ENCODE measurements at regions not wholly inside any gene's neighbourhood (a gene's known extent, or its start where the extent isn't known, plus 50 kb on each side); places are given as distances from the start of the nearest gene placed in this dataset.
"Not testable (repeated sequence)": the region's sequence is repeated elsewhere in the genome, so short reads cannot be mapped to it uniquely, and the experiment has no call there.

- H3K4me2 ChIP-seq (replicated peaks; ENCODE audit: extremely low read depth, low read length, poor library complexity, severe bottlenecking): no peak overlapping the region
- no peak for DNase-seq
- TF ChIP-seq CTCF (IDR thresholded peaks at IDR 0.05): no peak
- no peaks in the 10 kb centered on the region for H3K36me3 ChIP-seq (replicated peaks in 1 of 2; ENCODE audit: control insufficient read depth in 1 of 2, insufficient read depth in 2 of 2, low read length in 2 of 2)
- no peak overlapping the region for H3K9ac ChIP-seq (ENCODE audit: insufficient read depth, low read length, poor library complexity, severe bottlenecking)
- no peaks in the 10 kb centered on the region for H3K4me1 ChIP-seq (ENCODE audit: control insufficient read depth in 1 of 2, insufficient read depth in 2 of 2, low read length in 2 of 2)
- H4K20me1 ChIP-seq (ENCODE audit: insufficient read depth, low read length): no peaks in the 10 kb centered on the region
- intact Hi-C loops (cut with micrococcal nuclease): no loop called here
- no peaks in the 10 kb centered on the region for H3K27me3 ChIP-seq (ENCODE audit: control insufficient read depth in 2 of 2, insufficient read depth in 2 of 2, low read length in 2 of 2)
- H3K4me3 Mint-ChIP-seq: no peak overlapping the region
- H3K9me3 Mint-ChIP-seq: peaks cover 9 to 20% (median 14%) of the 10 kb centered on the region in 7 donors
- H3K27ac ChIP-seq (ENCODE audit: low read depth in 1 of 2, low read length in 2 of 2): no peak overlapping the region
- H3K9me3 ChIP-seq (replicated peaks in 1 of 2; ENCODE audit: control insufficient read depth in 1 of 2, insufficient read depth in 1 of 2, low read length in 2 of 2): peaks cover 14 to 16% of the 10 kb centered on the region in 2 donors
- no CpG with 5 or more reads among the region's 3 CpGs for WGBS (ENCODE audit: insufficient coverage)
- H3K4me1 Mint-ChIP-seq: no peaks in the 10 kb centered on the region
- no peaks in the 10 kb centered on the region for H3K79me2 ChIP-seq (ENCODE audit: insufficient read depth, low read length)
- H3K36me3 Mint-ChIP-seq: no peaks in the 10 kb centered on the region
- H3K27ac Mint-ChIP-seq: no peak overlapping the region
- H2AFZ ChIP-seq (ENCODE audit: insufficient read depth, low read depth, low read length, poor library complexity, severe bottlenecking): no peak overlapping the region
- peaks cover 0 to 3% (median 0%) of the 10 kb centered on the region in 3 donors for H3K27me3 Mint-ChIP-seq (ENCODE audit: low read depth in 3 of 3)
- H3K4me3 ChIP-seq (replicated peaks in 1 of 3; ENCODE audit: low read depth in 2 of 3, low read length in 3 of 3): no peak overlapping the region
Measured at GRCh38 chr6:85287158-85287557, 162.7 kb upstream of the NT5E start.

GRCh38 chr6:85286507-85286906 lies 163.4 kb upstream of the NT5E start:
- H2AFZ ChIP-seq (ENCODE audit: insufficient read depth, low read depth, low read length, poor library complexity, severe bottlenecking); DNase-seq; H3K4me2 ChIP-seq (replicated peaks; ENCODE audit: extremely low read depth, low read length, poor library complexity, severe bottlenecking); H3K27ac ChIP-seq (ENCODE audit: low read depth in 1 of 2, low read length in 2 of 2); H3K27ac Mint-ChIP-seq; H3K4me3 Mint-ChIP-seq; intact Hi-C loops (cut with micrococcal nuclease); H3K9ac ChIP-seq (ENCODE audit: insufficient read depth, low read length, poor library complexity, severe bottlenecking); H3K4me1 Mint-ChIP-seq; H3K79me2 ChIP-seq (ENCODE audit: insufficient read depth, low read length); H3K4me1 ChIP-seq (ENCODE audit: control insufficient read depth in 1 of 2, insufficient read depth in 2 of 2, low read length in 2 of 2); H3K27me3 Mint-ChIP-seq (ENCODE audit: low read depth in 3 of 3); H3K4me3 ChIP-seq (replicated peaks in 1 of 3; ENCODE audit: low read depth in 2 of 3, low read length in 3 of 3); H3K36me3 Mint-ChIP-seq; H4K20me1 ChIP-seq (ENCODE audit: insufficient read depth, low read length); H3K36me3 ChIP-seq (replicated peaks in 1 of 2; ENCODE audit: control insufficient read depth in 1 of 2, insufficient read depth in 2 of 2, low read length in 2 of 2); H3K27me3 ChIP-seq (ENCODE audit: control insufficient read depth in 2 of 2, insufficient read depth in 2 of 2, low read length in 2 of 2): not testable (repeated sequence)
- H3K9me3 ChIP-seq (replicated peaks in 1 of 2; ENCODE audit: control insufficient read depth in 1 of 2, insufficient read depth in 1 of 2, low read length in 2 of 2): peaks cover 14 to 16% of the 10 kb centered on the region in 2 donors
- H3K9me3 Mint-ChIP-seq: peaks cover 9 to 20% (median 14%) of the 10 kb centered on the region in 7 donors

Data from CD14-positive monocyte (primary cell).